ENCODE measurements at regions not wholly inside any gene's neighbourhood (a gene's known extent, or its start where the extent isn't known, plus 50 kb on each side); places are given as distances from the start of the nearest gene placed in this dataset.

DNA sequence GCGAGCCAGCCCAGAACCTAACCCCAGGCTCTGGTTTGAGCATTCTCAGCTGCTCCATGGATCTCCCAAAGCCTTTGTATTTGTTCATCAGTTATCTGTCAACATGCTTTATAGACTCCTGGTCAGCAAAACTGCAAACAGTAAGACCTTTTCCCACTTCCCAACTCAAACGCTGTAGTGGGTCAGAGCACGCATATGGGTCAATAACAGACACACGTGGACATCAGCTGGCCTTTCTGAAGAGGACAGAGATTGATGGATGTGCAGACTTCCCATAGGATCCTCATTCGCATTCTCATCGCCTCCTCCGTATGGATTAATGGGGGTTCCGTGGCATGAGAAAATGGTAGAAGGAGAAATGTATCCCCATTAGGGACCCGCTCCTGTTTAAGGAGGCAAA, 508.1 kb downstream of the EIPR1 start:
- H3K4me3 ChIP-seq (ENCODE audit: low read length), result no peak overlapping the region
- no peaks in the 10 kb centered on the region for H3F3A ChIP-seq (ENCODE audit: insufficient read depth, low read length)
- H3K4me2 ChIP-seq (ENCODE audit: low read depth, low read length), result no peak overlapping the region
- no peak for DNase-seq
- H3K9me3 ChIP-seq (replicated peaks; ENCODE audit: insufficient read depth, low read length), result no peaks in the 10 kb centered on the region
- H3K9ac ChIP-seq (ENCODE audit: low read length), result no peak overlapping the region
- no peaks in the 10 kb centered on the region for H3K9me2 ChIP-seq (replicated peaks; ENCODE audit: insufficient read depth, low read length)
- 0 out of 2 replicates have a peak, but pooled peaks cover 4% of the 10 kb centered on the region for H3K4me1 ChIP-seq (ENCODE audit: low read length)
- no peak overlapping the region for H2AFZ ChIP-seq (ENCODE audit: low read length)
- no peaks in the 10 kb centered on the region for H3K79me2 ChIP-seq (ENCODE audit: low read length)
- H3K36me3 ChIP-seq (replicated peaks; ENCODE audit: insufficient read depth, low read length), result no peaks in the 10 kb centered on the region
- H3K27me3 ChIP-seq (replicated peaks; ENCODE audit: insufficient read depth, low read length), result no peaks in the 10 kb centered on the region
- TF ChIP-seq, protein P1, sequence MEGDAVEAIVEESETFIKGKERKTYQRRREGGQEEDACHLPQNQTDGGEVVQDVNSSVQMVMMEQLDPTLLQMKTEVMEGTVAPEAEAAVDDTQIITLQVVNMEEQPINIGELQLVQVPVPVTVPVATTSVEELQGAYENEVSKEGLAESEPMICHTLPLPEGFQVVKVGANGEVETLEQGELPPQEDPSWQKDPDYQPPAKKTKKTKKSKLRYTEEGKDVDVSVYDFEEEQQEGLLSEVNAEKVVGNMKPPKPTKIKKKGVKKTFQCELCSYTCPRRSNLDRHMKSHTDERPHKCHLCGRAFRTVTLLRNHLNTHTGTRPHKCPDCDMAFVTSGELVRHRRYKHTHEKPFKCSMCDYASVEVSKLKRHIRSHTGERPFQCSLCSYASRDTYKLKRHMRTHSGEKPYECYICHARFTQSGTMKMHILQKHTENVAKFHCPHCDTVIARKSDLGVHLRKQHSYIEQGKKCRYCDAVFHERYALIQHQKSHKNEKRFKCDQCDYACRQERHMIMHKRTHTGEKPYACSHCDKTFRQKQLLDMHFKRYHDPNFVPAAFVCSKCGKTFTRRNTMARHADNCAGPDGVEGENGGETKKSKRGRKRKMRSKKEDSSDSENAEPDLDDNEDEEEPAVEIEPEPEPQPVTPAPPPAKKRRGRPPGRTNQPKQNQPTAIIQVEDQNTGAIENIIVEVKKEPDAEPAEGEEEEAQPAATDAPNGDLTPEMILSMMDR (IDR thresholded peaks at IDR 0.05; ENCODE audit: low read length), result no peak
- no peak for TF ChIP-seq EZH2 (optimal IDR thresholded peaks at IDR 0.05; ENCODE audit: low read depth, low read length)
- no peak for TF ChIP-seq EZH2phosphoT487 (IDR thresholded peaks at IDR 0.05; ENCODE audit: low read length)
- H4K20me1 ChIP-seq (ENCODE audit: insufficient read depth, low read length), result no peaks in the 10 kb centered on the region
- no peak overlapping the region; the same call in 1 of the 2 replicates for H3K27ac ChIP-seq (ENCODE audit: low read length)

DNA sequence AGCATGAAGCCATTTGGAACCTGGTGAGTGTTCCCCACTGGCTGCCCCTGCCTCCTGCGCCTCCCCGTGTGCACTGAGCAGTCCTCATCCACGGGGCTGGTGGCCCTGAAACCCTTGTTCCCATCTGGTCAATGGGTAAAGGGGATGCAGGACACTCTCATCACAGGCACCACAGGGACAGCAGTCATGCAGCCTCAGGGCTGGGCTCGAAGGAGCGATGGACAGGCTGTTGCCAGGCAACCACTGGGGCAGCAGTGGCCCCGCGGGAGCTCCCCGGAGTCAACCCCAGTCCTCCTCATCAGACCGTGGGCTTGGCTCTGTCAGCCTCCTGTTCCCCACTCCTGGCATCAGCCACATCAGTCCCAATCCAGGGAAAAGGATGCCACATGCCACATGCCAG, 509.5 kb downstream of the EIPR1 start:
- Histone ChIP-seq H3K27ac (ENCODE audit: low read length) (no peak overlapping the region), H3K36me3 (replicated peaks; ENCODE audit: insufficient read depth, low read length) (no peaks in the 10 kb centered on the region), H3K79me2 (ENCODE audit: low read length) (no peaks in the 10 kb centered on the region), H3K9me3 (replicated peaks; ENCODE audit: insufficient read depth, low read length) (no peaks in the 10 kb centered on the region), H2AFZ (ENCODE audit: low read length) (no peak overlapping the region), H3F3A (ENCODE audit: insufficient read depth, low read length) (no peaks in the 10 kb centered on the region), H3K9ac (ENCODE audit: low read length) (no peak overlapping the region), H3K9me2 (replicated peaks; ENCODE audit: insufficient read depth, low read length) (no peaks in the 10 kb centered on the region), H3K4me3 (ENCODE audit: low read length) (no peak overlapping the region), H4K20me1 (ENCODE audit: insufficient read depth, low read length) (no peaks in the 10 kb centered on the region), H3K4me2 (ENCODE audit: low read depth, low read length) (no peak overlapping the region), H3K4me1 (ENCODE audit: low read length) (0 out of 2 replicates have a peak, but pooled peaks cover 4% of the 10 kb centered on the region), H3K27me3 (replicated peaks; ENCODE audit: insufficient read depth, low read length) (no peaks in the 10 kb centered on the region)
- DNase-seq, result no peak
- TF ChIP-seq, protein P1 (IDR thresholded peaks at IDR 0.05; ENCODE audit: low read length), result no peak
- TF ChIP-seq EZH2 (optimal IDR thresholded peaks at IDR 0.05; ENCODE audit: low read depth, low read length) (no peak), EZH2phosphoT487 (IDR thresholded peaks at IDR 0.05; ENCODE audit: low read length) (no peak)

DNA sequence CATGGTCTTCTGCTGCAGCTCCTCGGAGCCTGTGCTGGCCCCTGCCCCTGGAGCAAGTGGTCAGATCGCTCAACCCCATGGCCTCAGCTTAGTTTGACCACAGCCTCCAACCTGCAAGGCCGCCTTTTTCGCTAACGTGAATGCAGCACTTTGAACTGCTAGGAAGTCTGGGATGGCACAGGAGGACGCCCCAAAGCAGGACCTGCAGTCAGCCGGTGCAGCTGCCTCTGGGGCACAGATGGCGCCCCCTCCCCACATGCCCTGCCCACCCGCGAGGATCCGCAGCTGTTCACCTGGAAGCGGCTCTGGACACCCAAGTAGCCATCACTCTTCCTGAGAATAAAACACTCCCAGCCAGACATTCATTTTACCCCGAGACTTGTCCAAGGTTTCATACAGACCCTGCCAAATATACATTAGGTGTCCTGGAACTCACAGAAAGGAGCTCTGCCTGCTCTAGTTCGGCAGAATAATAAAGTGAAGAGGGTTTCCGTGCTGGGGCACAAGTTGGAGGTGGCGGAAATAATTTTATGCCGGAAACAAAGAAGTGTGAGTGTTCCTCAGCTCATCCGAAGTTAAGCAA, 510.1 kb downstream of the EIPR1 start:
- Histone ChIP-seq H2AFZ (ENCODE audit: low read length) (no peak overlapping the region), H3F3A (ENCODE audit: insufficient read depth, low read length) (no peaks in the 10 kb centered on the region), H4K20me1 (ENCODE audit: insufficient read depth, low read length) (no peaks in the 10 kb centered on the region), H3K9me3 (replicated peaks; ENCODE audit: insufficient read depth, low read length) (no peaks in the 10 kb centered on the region), H3K4me2 (ENCODE audit: low read depth, low read length) (no peak overlapping the region), H3K4me1 (ENCODE audit: low read length) (0 out of 2 replicates have a peak, but pooled peaks cover 4% of the 10 kb centered on the region), H3K9me2 (replicated peaks; ENCODE audit: insufficient read depth, low read length) (no peaks in the 10 kb centered on the region), H3K27ac (ENCODE audit: low read length) (no peak overlapping the region), H3K79me2 (ENCODE audit: low read length) (no peaks in the 10 kb centered on the region), H3K4me3 (ENCODE audit: low read length) (no peak overlapping the region), H3K36me3 (replicated peaks; ENCODE audit: insufficient read depth, low read length) (no peaks in the 10 kb centered on the region), H3K27me3 (replicated peaks; ENCODE audit: insufficient read depth, low read length) (no peaks in the 10 kb centered on the region), H3K9ac (ENCODE audit: low read length) (no peak overlapping the region)
- DNase-seq, result no peak
- TF ChIP-seq EZH2 (optimal IDR thresholded peaks at IDR 0.05; ENCODE audit: low read depth, low read length), result no peak
- no peak for TF ChIP-seq EZH2phosphoT487 (IDR thresholded peaks at IDR 0.05; ENCODE audit: low read length)
- TF ChIP-seq, protein P1 (IDR thresholded peaks at IDR 0.05; ENCODE audit: low read length), result no peak

Measured in MM.1S (cell line).